SJCRH30 (cell line): ENCODE measurements at regions not wholly inside any gene's neighbourhood (a gene's known extent, or its start where the extent isn't known, plus 50 kb on each side); places are given as distances from the start of the nearest gene placed in this dataset.
A peak's percentile ranks its signal among the peaks of the same experiment; 100 is the strongest.
"Not testable (repeated sequence)": the region's sequence is repeated elsewhere in the genome, so short reads cannot be mapped to it uniquely, and the experiment has no call there.

Experiments
- DNase-seq, 2 experiments: peaks; one replicate each; pipeline ENCODE4 v3.0.0-alpha.2; 2015 to 2020
- H3K27ac ChIP-seq: fragments of 250-450 bp; sonication (Bioruptor Pico); 2 replicates; pipeline ENCODE4 v1.5.1; 2020; ENCODE audit warnings: mild to moderate bottlenecking, moderate library complexity
- H3K27me3 ChIP-seq: fragments of 250-450 bp; sonication (Bioruptor Pico); 2 replicates; pipeline ENCODE4 v1.5.1; 2020; ENCODE audit warnings: mild to moderate bottlenecking, moderate library complexity
- H3K36me3 ChIP-seq: fragments of 250-450 bp; sonication (Bioruptor Pico); 2 replicates; pipeline ENCODE4 v1.5.1; 2020; ENCODE audit warnings: mild to moderate bottlenecking, moderate library complexity
- H3K4me1 ChIP-seq: fragments of 250-450 bp; sonication (Bioruptor Pico); 2 replicates; pipeline ENCODE4 v1.5.1; 2020; ENCODE audit warnings: mild to moderate bottlenecking, moderate library complexity
- H3K4me3 ChIP-seq: fragments of 250-450 bp; sonication (Bioruptor Pico); 2 replicates; pipeline ENCODE4 v1.5.1; 2020; ENCODE audit warnings: mild to moderate bottlenecking, moderate library complexity
- H3K9me3 ChIP-seq: fragments of 250-450 bp; sonication (Bioruptor Pico); replicated peaks from 2 replicates; pipeline ENCODE4 v1.5.1; 2020; ENCODE audit warnings: mild to moderate bottlenecking, moderate library complexity

DNA sequence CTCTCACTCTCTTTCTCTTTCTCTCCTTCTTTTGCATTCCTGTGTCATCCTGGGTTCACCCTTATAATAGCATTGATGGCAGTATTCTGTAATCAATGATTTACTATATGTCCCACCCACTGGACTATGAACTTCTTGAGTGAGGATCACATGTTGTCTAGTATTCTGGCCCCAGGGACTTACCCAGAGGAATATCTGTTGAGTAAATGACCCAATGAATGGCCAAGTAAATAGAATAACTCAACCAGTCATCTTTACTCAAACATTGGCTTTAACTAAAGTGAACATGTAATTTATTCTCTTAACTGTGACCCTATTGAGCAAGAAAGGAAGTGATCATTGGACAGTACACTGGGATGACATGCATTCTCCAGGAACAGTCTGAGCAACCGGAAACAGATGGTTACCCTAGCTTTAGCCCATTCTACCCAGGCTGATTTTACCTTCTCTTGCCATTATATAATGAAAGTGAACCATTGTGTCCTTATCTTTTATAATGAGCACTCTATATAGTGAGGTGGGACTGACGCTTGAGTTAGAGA, 94.5 kb upstream of the SOX14 start:
- DNase-seq = no peak
- H3K36me3 ChIP-seq = no peaks in the 10 kb centered on the region
- H3K4me1 ChIP-seq = no peaks in the 10 kb centered on the region

DNA sequence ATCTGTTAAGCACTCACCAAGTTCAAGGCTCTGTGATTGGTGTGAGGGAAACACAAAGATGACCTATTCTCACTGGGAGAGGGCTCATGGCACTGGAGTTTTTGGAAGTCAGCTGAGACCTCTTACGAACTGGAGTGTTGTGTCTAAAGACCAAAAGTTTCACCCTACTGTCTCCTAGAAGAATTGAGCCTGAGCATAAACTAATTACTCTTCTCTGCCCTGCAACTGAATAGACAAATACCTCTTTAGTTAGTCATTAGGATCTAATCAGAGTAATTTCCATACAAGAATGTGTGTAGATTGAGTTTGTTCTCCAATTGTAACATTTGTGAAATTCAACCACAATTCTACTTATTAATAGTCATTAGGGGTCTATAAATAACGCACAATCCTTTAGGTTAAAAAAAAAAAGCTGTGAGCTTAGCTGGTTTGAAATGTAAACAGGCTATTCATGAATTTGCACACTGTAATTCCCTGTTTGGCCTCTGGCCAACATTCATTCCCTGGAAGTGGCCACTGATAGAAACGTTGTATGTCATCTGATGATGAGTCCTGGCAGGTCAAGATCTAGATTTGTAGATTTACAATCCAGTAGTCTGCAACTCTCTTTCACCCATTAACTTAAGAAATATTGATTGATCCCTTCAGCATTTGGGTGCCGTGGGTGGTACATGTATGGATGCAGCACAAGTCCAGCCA, 76.8 kb upstream of the SOX14 start:
- peaks cover 8% of the 10 kb centered on the region; the same call in 1 of the 2 replicates for H3K4me1 ChIP-seq
- H3K36me3 ChIP-seq = no peaks in the 10 kb centered on the region
- no peak overlapping the region for H3K27ac ChIP-seq
- H3K4me3 ChIP-seq = no peak overlapping the region
- H3K9me3 ChIP-seq = no peaks in the 10 kb centered on the region
- DNase-seq = peak; percentile 36 to 67
- H3K27me3 ChIP-seq = no peaks in the 10 kb centered on the region

More for the DNA sequence above, 94.5 kb upstream of the SOX14 start:
- no peak overlapping the region for H3K27ac ChIP-seq
- H3K9me3 ChIP-seq = no peaks in the 10 kb centered on the region; the same call in 1 of the 2 replicates
- H3K27me3 ChIP-seq = no peaks in the 10 kb centered on the region
- no peak overlapping the region for H3K4me3 ChIP-seq

DNA sequence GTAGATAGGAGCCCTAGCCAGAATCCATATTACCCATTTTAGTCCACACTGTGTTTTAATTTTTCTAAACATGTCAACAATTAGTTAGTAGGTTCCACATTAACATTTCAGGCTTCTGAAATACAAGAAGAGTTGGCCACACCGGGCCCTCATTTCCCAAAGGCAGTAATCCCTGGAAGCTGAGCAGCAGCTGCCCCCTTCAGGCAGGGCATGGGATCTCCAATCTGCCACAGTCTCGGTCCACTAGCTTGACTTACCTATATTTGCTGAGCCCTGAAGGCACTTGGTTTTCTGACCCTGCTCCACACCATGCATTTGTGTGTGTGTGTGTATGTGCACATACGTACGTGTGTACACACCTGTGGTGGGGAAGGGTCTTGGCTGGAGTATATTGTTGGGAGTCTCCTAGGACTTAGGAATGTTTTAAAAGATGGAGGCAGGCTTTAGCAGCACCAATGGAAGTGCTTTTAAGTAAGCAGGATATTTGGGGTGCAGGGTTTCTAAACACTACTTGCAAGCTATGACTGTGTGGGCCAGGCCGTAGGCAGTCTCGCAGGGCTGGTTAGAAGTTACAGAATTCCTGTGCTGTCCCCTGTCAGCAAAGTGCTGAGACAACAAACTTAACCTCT, 71.2 kb upstream of the SOX14 start:
- no peaks in the 10 kb centered on the region for H3K36me3 ChIP-seq
- H3K27ac ChIP-seq = no peak overlapping the region
- H3K27me3 ChIP-seq = no peaks in the 10 kb centered on the region
- H3K4me1 ChIP-seq = no peaks in the 10 kb centered on the region; the same call in 1 of the 2 replicates
- H3K4me3 ChIP-seq = no peak overlapping the region
- no peaks in the 10 kb centered on the region for H3K9me3 ChIP-seq
- DNase-seq = peak; percentile 63 to 81

DNA sequence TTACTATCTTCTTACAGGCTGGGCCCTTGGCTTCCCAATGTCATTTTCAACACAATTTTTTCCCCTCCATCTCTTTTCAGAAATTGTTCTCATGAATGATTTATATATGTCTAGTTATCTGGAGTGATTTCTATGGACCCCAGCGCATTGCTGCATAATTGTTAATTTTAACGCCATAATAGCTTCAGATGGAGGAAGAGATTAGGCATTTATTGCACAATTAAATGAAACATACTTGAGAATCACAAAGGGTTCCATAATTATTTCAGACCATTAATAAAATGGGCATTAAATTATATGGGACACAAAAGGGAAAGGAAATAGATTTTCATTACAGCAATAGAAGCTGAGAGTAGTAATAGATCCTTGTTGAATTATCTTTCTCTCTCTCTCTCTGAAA, 70.3 kb upstream of the SOX14 start:
- H3K27ac ChIP-seq = no peak overlapping the region
- H3K4me3 ChIP-seq = no peak overlapping the region
- H3K27me3 ChIP-seq = no peaks in the 10 kb centered on the region
- no peaks in the 10 kb centered on the region for H3K36me3 ChIP-seq
- no peaks in the 10 kb centered on the region for H3K4me1 ChIP-seq
- DNase-seq = no peak
- no peaks in the 10 kb centered on the region for H3K9me3 ChIP-seq

DNA sequence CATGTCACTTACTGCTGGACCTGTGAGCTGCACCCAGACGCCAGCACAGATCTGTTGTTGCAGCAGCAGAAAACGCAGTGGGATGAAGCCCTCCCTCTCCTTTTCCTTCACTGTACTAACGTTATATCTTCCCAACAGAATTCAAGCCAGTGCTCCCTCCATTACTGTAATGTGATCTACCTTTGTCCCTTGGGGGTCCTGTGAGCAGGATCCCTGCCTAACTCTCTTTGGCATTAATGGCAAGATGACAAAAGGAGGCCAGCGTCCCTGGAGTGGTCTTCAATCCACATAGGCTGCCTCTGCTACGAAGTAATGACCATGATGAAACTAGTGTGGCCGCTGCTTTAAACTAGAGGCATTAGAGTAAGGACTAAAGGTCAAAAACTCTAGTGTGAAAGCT, 69.3 kb upstream of the SOX14 start:
- Histone ChIP-seq H3K9me3 (no peaks in the 10 kb centered on the region), H3K27ac (no peak overlapping the region), H3K4me3 (no peak overlapping the region), H3K36me3 (no peaks in the 10 kb centered on the region), H3K4me1 (no peaks in the 10 kb centered on the region), H3K27me3 (no peaks in the 10 kb centered on the region)
- peak in 1 of 2 experiments; percentile 5 for DNase-seq

DNA sequence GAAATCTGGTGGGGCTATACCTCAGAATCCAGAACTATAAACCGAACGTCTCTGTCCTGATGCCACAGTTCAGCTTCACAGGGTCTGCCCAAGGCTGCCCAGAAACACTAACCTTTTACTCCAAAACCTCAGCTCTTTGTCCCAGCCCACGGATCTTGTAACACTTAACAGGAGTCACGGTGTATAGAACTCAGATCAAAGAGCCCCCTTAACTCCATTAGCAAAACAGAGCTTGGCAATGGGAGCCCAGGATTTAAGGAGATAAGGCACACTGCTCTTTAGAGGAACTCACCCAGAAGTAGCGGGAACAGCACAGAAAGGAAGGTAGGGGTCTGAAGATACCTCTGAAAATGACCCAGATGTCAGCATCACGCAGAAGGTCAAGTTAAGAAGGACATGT, 68.8 kb upstream of the SOX14 start:
- Histone ChIP-seq H3K4me1 (no peaks in the 10 kb centered on the region), H3K36me3 (no peaks in the 10 kb centered on the region), H3K9me3 (no peaks in the 10 kb centered on the region), H3K4me3 (no peak overlapping the region), H3K27ac (no peak overlapping the region), H3K27me3 (no peaks in the 10 kb centered on the region)
- no peak for DNase-seq

DNA sequence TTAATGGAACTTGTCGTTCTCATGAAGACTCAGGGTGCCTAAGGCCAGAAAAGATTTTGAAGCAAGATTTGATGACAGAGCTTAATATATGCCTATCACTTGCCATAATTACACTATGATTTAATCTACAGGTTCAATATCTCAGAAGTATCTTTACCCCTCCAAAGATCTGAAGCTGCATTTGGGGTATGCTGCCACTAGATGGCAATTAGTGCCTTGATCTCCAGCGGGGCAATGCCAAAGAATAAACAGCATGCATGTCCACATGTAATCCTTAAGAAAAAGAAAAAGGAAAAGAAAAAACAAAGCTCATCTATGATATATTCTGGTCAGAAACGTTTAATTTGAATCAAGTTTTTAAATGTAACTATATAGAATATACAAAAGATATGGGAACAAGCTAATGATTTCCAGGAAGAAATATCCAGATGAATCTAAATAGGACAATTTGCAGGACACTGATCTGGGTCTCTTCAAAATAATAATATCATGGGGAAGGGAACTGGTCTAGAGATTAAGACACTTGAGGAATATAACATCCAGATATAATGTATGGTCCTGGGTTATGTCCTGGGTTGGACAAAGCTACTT, 55.0 kb upstream of the SOX14 start:
- Histone ChIP-seq H3K27ac (no peak overlapping the region), H3K4me1 (no peaks in the 10 kb centered on the region), H3K4me3 (no peak overlapping the region), H3K36me3 (no peaks in the 10 kb centered on the region), H3K27me3 (no peaks in the 10 kb centered on the region), H3K9me3 (no peaks in the 10 kb centered on the region; the same call in 1 of the 2 replicates)
- DNase-seq = peak in 1 of 2 experiments; percentile 47

DNA sequence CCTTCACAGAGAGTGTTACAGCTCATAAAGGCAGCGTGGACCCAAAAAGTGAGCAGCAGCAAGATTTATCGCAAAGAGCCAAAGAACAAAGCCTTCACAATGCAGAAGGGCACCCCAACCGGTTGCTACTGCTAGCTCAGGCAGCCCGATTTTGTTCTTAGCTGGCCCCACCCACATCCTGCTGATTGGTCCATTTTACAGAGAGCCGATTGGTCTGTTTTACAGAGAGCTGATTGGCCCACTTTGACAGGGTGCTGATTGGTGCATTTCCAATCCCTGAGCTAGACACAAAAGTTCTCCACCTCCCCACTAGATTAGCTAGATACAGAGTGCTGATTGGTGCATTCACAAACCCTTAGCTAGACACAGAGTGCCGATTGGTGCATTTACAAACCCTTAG, 50.1 kb upstream of the SOX14 start:
- DNase-seq, H3K4me3 ChIP-seq, H3K9me3 ChIP-seq, H3K4me1 ChIP-seq, H3K27ac ChIP-seq, H3K36me3 ChIP-seq, H3K27me3 ChIP-seq: not testable (repeated sequence)
